PFSK-1 (cell line): ENCODE measurements at regions not wholly inside any gene's neighbourhood (a gene's known extent, or its start where the extent isn't known, plus 50 kb on each side); places are given as distances from the start of the nearest gene placed in this dataset.

Experiments used
- FOXP2 ChIP-seq: optimal IDR thresholded peaks from 2 replicates; pipeline ENCODE3; 2011; ENCODE audit warnings: borderline replicate concordance, control low read depth, inconsistent platforms; ENCODE audit not compliant: insufficient read depth; ENCODE audit errors: extremely low read length, extremely low read depth
- POLR2AphosphoS5 ChIP-seq: IDR thresholded peaks from 2 replicates; pipeline ENCODE4 v1.6.1; 2012; ENCODE audit warnings: low read depth, mild to moderate bottlenecking, control low read depth, low read length, moderate library complexity
- REST ChIP-seq, 2 experiments: IDR thresholded peaks; 2 replicates each; pipeline versions ENCODE4 v1.6.1 to v1.8.0; 2011 to 2012; ENCODE audit warnings: low read depth in 2 of 2, low read length in 2 of 2, control low read depth in 1 of 2, inconsistent platforms in 1 of 2, mild to moderate bottlenecking in 1 of 2, moderate library complexity in 1 of 2; ENCODE audit not compliant: insufficient read depth in 1 of 2
- SIN3A ChIP-seq: IDR thresholded peaks from 2 replicates; pipeline ENCODE4 v1.6.1; 2012; ENCODE audit warnings: mild to moderate bottlenecking, low read length, moderate library complexity, borderline replicate concordance; ENCODE audit not compliant: insufficient read depth
- TAF1 ChIP-seq: IDR thresholded peaks from 2 replicates; pipeline ENCODE4 v1.6.1; 2012; ENCODE audit warnings: low read length, control low read depth, borderline replicate concordance; ENCODE audit not compliant: insufficient read depth

DNA sequence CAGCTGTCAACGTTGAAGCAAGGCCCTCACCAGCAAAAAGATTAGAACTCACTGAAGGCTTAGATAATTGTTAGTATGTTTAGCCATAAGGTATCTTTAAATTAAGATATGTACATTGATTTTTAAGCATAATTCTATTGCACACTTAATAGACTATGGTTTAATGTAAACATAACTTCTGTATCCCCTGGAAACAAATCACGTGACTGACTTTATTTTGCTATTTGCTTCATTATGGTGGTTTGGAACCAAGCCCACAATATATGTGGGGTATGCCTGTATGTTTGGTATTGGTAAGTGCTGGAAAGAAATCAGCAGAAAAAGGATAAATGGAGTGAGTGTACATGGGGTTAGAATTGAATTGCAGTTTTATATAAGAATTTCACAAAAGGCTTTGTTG, 111.9 kb downstream of the NMUR2 start:
- TF ChIP-seq TAF1 (no peak), POLR2AphosphoS5 (no peak), REST (IDR thresholded peaks at IDR 0.05; ENCODE audit: insufficient read depth in 1 of 2, low read depth in 2 of 2, low read length in 2 of 2) (no peak), FOXP2 (no peak), SIN3A (no peak)

GRCh38 chr5:152290181-152290580, 114.9 kb downstream of the NMUR2 start:
- no peak for TF ChIP-seq FOXP2
- no peak for TF ChIP-seq SIN3A
- TF ChIP-seq TAF1, result no peak
- TF ChIP-seq REST (IDR thresholded peaks at IDR 0.05; ENCODE audit: insufficient read depth in 1 of 2, low read depth in 2 of 2, low read length in 2 of 2), result no peak
- TF ChIP-seq POLR2AphosphoS5, result no peak

DNA sequence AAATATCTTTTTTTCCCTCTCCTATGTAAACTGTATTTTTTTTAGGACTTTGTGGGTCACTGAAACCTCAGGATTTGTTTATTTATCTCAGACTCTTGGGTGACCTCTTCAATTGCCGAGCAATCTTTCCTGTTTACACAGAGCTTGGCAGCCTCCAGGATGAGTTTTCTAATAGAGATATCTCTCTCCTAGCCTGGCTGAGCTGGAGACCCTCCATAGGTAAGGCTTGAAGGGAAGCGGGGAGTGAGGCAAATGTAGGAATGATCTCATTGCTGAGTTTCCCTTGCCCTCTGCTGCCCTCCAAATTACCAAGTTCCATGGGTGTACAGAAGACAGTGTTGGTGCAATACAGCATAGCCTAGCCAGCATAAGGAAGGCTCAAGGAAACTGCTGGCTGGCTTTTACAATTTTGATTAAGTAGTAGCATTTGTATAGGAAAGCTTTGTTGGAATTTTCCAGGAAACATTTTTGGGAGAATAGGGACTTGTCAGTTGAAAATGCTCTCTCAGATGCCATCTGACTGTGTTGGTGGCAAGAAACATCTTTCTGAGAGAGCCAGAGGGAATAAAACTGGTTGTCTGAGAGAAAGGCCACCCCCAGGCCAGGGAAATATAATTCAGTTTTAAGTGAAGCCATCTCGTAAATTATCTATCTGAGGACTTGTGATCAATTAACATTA, 116.0 kb downstream of the NMUR2 start:
- TF ChIP-seq SIN3A (no peak), POLR2AphosphoS5 (no peak), TAF1 (no peak), REST (IDR thresholded peaks at IDR 0.05; ENCODE audit: insufficient read depth in 1 of 2, low read depth in 2 of 2, low read length in 2 of 2) (no peak), FOXP2 (no peak)

DNA sequence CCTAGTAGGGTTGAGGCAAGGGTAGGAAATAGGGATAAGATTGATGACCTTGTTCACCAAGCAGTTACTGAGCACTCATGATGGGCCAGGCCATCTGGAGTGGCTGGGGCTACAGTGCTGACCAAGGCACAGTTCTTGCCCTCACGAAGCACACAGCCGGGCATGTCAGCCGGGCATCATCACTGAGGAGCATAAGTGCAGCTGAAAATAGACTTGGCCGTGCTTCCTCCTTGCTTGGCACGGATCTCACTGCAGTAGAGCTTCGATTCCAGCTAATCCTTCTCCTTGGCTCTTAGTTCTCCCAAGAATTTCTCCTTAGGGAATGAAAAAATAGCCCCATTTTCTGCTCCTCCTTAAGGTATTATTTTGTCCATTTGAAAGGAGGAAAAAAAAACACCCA, 116.6 kb downstream of the NMUR2 start:
- TF ChIP-seq TAF1 (no peak), SIN3A (no peak), FOXP2 (no peak), REST (IDR thresholded peaks at IDR 0.05; ENCODE audit: insufficient read depth in 1 of 2, low read depth in 2 of 2, low read length in 2 of 2) (no peak), POLR2AphosphoS5 (no peak)
